HG02884 (cell line): ENCODE measurements at regions not wholly inside any gene's neighbourhood (a gene's known extent, or its start where the extent isn't known, plus 50 kb on each side); places are given as distances from the start of the nearest gene placed in this dataset.

Experiments used
- ATAC-seq: cut with Tn5 transposase; IDR thresholded peaks from one replicate; pipeline ENCODE4 v1.9.1; 2021; ENCODE audit warnings: mild to moderate bottlenecking, moderate library complexity; ENCODE audit not compliant: unreplicated experiment

GRCh38 chr13:38602266-38602665 lies 84.6 kb upstream of the FREM2 start:
- no peak for ATAC-seq

DNA sequence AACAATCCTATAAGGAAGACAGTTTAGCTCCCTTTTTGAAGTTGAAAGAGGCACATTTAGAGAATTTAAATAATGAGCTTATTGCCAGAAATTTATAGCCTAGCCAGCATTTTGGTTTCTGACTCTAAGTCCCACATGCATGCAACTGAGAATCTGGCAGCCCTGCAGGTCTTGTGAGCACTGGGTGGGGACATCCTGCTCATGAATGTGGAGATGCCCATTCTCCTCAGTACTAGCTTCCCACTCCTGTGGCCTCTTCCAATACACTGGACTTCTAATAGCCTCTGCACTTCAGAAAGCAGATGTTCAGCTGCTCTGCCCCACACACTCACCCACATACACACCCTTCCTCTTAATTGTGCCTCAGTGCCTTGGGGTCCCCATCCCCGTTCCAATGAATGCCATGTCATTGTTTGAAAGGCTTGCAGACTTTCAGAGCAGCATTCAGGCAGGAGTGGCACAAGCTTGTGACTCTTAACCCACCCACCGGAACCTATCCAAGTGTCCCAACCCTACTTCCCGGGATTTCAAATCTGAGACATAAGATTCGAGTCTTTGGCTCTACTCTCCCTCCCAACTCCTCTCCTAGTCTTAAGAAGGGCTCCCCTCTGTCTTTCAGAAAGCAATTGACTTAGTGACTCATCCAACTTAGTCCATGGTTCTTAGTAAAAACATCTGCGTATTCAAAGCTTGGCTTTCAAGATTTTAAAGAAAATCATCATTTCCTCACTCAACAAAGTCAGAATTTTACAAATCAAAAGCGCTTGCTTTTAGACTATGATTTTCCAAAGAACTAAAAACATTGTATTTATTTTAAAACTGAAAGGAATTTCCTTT lies 80.0 kb upstream of the FREM2 start:
- ATAC-seq: no peak

DNA sequence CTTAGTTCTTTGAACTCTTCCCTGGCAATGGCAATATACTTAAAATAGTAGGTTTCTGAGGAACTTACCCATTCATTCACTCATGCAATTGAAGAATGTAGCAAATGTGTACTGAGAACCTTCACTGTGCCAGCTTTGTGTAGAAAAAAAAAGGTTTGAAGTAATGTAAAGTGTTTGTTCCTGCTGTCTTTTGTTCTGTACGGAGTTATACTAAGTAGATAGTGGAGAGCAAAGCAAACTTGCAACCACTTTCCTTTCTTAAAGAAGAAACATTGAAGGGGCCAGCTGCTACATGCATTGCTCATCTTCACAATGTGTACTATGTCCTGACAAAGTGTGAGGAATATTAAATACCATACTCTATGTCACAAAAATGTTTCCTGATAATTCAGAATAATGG lies 68.9 kb upstream of the FREM2 start:
- ATAC-seq: no peak

- no peak for ATAC-seq
These were observed 68.5 kb upstream of the FREM2 start for GRCh38 chr13:38618336-38618735.

DNA sequence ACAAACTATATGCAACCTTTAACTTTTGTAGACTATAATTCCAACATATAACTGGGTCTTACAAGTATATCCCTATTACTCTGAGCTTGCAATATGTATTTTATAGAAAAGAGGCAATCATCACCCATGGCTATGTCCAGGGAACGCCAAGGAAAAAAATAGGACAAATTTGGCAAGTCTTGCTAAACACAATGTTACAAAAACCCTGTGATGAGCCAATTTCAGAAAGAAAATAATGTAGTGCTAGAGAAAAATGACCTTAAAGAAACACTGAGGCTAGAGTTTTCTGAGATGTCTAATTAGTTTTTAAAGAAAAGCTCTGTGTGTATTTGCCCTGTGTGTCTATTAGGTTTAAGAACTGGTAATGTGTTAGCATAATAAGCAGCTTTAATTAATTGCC lies 68.0 kb upstream of the FREM2 start:
- ATAC-seq: no peak

- no peak for ATAC-seq
These were observed 66.0 kb upstream of the FREM2 start for GRCh38 chr13:38620876-38621275.

- no peak for ATAC-seq
These were observed 62.1 kb upstream of the FREM2 start for GRCh38 chr13:38624822-38625221.

DNA sequence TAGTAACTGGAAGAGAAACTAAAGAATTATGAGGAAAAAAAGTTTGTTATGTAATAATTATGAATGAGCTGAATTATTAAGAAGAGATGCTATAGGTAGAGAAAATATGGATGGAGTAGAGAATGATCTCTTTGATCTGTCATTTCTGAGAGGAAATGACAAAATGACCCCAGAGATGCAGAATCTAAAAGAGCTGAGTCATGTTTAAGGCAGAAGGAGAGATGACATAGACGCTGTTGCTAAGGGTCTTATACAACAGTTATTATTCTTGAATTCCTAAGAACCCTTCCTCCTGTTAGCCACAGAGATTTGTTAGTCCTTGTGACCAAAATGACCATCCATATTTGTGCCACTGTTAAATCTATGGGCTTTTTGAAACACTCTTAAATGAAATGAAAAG lies 58.3 kb upstream of the FREM2 start:
- no peak for ATAC-seq

GRCh38 chr13:38630780-38631179 lies 56.1 kb upstream of the FREM2 start:
- no peak for ATAC-seq

GRCh38 chr13:38635030-38635429 lies 51.8 kb upstream of the FREM2 start:
- no peak for ATAC-seq

- no peak for ATAC-seq
These were observed 50.8 kb upstream of the FREM2 start for GRCh38 chr13:38636073-38636472.

- no peak for ATAC-seq
These were observed 50.1 kb upstream of the FREM2 start for GRCh38 chr13:38636761-38637160.
